DND-41 (cell line): ENCODE measurements at regions not wholly inside any gene's neighbourhood (a gene's known extent, or its start where the extent isn't known, plus 50 kb on each side); places are given as distances from the start of the nearest gene placed in this dataset.

Source experiments
- EZH2 ChIP-seq: IDR thresholded peaks from 3 replicates; pipeline ENCODE4 v1.6.1; 2012; ENCODE audit warnings: borderline replicate concordance, low read depth, mild to moderate bottlenecking, moderate library complexity, low read length, inconsistent platforms; ENCODE audit not compliant: severe bottlenecking
- TF ChIP-seq, protein P1 (sequence below): IDR thresholded peaks from 2 replicates; pipeline ENCODE4 v1.5.1; 2012; ENCODE audit warnings: borderline replicate concordance, low read length, moderate library complexity, mild to moderate bottlenecking; ENCODE audit not compliant: poor library complexity, severe bottlenecking; ENCODE audit errors: extremely low read depth

DNA sequence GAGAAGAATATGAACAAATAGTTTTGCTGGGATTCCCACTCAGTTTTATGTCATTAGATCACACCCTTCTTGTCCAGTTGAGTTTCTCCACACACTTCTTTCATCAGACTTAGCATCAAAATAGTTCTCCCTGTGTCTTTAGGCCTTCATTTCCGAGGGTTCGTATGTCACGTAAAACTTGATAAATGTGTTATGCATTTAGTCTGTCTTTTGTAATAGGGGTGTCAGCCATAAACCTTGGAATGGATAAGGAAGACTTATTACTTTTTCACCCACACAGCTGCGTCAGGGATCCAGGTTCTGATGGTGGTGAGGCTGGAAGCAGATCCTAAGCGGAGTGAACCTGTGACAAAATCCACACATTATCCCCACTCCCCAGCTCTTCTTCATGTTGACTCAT, 246.8 kb downstream of the CD83 start:
- TF ChIP-seq, protein P1, sequence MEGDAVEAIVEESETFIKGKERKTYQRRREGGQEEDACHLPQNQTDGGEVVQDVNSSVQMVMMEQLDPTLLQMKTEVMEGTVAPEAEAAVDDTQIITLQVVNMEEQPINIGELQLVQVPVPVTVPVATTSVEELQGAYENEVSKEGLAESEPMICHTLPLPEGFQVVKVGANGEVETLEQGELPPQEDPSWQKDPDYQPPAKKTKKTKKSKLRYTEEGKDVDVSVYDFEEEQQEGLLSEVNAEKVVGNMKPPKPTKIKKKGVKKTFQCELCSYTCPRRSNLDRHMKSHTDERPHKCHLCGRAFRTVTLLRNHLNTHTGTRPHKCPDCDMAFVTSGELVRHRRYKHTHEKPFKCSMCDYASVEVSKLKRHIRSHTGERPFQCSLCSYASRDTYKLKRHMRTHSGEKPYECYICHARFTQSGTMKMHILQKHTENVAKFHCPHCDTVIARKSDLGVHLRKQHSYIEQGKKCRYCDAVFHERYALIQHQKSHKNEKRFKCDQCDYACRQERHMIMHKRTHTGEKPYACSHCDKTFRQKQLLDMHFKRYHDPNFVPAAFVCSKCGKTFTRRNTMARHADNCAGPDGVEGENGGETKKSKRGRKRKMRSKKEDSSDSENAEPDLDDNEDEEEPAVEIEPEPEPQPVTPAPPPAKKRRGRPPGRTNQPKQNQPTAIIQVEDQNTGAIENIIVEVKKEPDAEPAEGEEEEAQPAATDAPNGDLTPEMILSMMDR, result no peak
- TF ChIP-seq EZH2, result no peak
